ENCODE measurements at regions not wholly inside any gene's neighbourhood (a gene's known extent, or its start where the extent isn't known, plus 50 kb on each side); places are given as distances from the start of the nearest gene placed in this dataset.

DNA sequence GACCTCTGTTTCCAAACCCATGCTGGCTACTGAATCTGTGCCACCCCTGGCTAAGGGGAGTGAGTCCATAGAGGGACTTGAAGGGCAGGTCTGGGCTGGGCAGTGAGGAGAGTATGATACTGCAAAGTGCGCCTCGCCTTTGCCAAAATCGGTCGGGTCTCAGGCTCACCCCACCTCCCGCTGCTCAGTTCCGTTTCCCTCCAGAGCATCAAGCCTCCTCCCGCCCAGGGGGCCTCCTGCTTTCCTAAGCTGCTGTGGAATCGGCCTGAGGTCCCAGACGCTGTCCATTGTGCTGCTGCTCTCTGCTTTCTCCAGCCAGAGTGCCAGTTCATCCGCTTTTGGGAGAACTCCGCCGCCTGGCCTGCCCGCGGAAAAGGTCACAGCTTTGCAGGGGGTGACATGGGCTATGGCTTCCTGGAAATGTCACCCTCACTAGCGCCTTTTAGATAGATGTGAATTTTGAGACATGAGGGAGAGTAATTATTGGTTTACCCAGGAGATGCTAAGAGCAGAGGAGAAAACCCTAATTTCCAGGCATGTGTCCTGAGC, 1418.4 kb downstream of the UQCRFS1 start:
- TF ChIP-seq NFIC (IDR thresholded peaks at IDR 0.05) (no peak), YY1 (IDR thresholded peaks at IDR 0.05; ENCODE audit: low read depth) (no peak), RAD21 (IDR thresholded peaks at IDR 0.05; ENCODE audit: low read depth) (no peak), TAF1 (IDR thresholded peaks at IDR 0.05; ENCODE audit: low read depth) (no peak), EP300 (IDR thresholded peaks at IDR 0.05; ENCODE audit: borderline replicate concordance) (no peak), CEBPB (IDR thresholded peaks at IDR 0.05) (no peak), CREB1 (IDR thresholded peaks at IDR 0.05; ENCODE audit: low read depth) (no peak), TEAD4 (IDR thresholded peaks at IDR 0.05) (no peak), FOXM1 (IDR thresholded peaks at IDR 0.05; ENCODE audit: borderline replicate concordance, low read depth) (no peak), ZBTB7A (IDR thresholded peaks at IDR 0.05; ENCODE audit: low read depth) (no peak), EGR1 (IDR thresholded peaks at IDR 0.05) (no peak), TCF12 (IDR thresholded peaks at IDR 0.05; ENCODE audit: low read depth) (no peak)
- TF ChIP-seq, protein P1, sequence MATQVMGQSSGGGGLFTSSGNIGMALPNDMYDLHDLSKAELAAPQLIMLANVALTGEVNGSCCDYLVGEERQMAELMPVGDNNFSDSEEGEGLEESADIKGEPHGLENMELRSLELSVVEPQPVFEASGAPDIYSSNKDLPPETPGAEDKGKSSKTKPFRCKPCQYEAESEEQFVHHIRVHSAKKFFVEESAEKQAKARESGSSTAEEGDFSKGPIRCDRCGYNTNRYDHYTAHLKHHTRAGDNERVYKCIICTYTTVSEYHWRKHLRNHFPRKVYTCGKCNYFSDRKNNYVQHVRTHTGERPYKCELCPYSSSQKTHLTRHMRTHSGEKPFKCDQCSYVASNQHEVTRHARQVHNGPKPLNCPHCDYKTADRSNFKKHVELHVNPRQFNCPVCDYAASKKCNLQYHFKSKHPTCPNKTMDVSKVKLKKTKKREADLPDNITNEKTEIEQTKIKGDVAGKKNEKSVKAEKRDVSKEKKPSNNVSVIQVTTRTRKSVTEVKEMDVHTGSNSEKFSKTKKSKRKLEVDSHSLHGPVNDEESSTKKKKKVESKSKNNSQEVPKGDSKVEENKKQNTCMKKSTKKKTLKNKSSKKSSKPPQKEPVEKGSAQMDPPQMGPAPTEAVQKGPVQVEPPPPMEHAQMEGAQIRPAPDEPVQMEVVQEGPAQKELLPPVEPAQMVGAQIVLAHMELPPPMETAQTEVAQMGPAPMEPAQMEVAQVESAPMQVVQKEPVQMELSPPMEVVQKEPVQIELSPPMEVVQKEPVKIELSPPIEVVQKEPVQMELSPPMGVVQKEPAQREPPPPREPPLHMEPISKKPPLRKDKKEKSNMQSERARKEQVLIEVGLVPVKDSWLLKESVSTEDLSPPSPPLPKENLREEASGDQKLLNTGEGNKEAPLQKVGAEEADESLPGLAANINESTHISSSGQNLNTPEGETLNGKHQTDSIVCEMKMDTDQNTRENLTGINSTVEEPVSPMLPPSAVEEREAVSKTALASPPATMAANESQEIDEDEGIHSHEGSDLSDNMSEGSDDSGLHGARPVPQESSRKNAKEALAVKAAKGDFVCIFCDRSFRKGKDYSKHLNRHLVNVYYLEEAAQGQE (IDR thresholded peaks at IDR 0.05; ENCODE audit: low read depth), result peak; percentile 82
- TF ChIP-seq, protein P2, sequence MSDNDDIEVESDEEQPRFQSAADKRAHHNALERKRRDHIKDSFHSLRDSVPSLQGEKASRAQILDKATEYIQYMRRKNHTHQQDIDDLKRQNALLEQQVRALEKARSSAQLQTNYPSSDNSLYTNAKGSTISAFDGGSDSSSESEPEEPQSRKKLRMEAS (IDR thresholded peaks at IDR 0.05), result no peak

Data from Ishikawa (cell line).